Mononuclear cell (primary cell): ENCODE measurements at regions not wholly inside any gene's neighbourhood (a gene's known extent, or its start where the extent isn't known, plus 50 kb on each side); places are given as distances from the start of the nearest gene placed in this dataset.
"Not testable (repeated sequence)": the region's sequence is repeated elsewhere in the genome, so short reads cannot be mapped to it uniquely, and the experiment has no call there.

Source experiments
- H3K27me3 ChIP-seq: 2 replicates; pipeline ENCODE4 v1.6.0; 2011; ENCODE audit warnings: low read length, control low read depth; ENCODE audit not compliant: insufficient read depth
- H3K4me1 ChIP-seq: 2 replicates; pipeline ENCODE4 v1.5.1; 2011; ENCODE audit warnings: mild to moderate bottlenecking, low read length, control low read depth; ENCODE audit not compliant: insufficient read depth
- H3K4me3 ChIP-seq: 2 replicates; pipeline ENCODE4 v1.5.1; 2011; ENCODE audit warnings: mild to moderate bottlenecking, low read length, moderate library complexity
- H3K9me3 ChIP-seq: 2 replicates; pipeline ENCODE4 v1.5.1; 2011; ENCODE audit warnings: low read depth, mild to moderate bottlenecking, control low read depth, low read length

GRCh38 chr9:129455151-129455995 lies 165.5 kb downstream of the C9orf50 start:
- Histone ChIP-seq H3K4me3 (no peak overlapping the region), H3K9me3 (no peaks in the 10 kb centered on the region), H3K4me1 (peaks cover 28% of the 10 kb centered on the region), H3K27me3 (no peaks in the 10 kb centered on the region)

GRCh38 chr9:129454467-129455067 lies 166.3 kb downstream of the C9orf50 start:
- H3K4me3 ChIP-seq: no peak overlapping the region
- no peaks in the 10 kb centered on the region for H3K27me3 ChIP-seq
- H3K9me3 ChIP-seq: no peaks in the 10 kb centered on the region
- H3K4me1 ChIP-seq: peaks cover 23% of the 10 kb centered on the region

GRCh38 chr9:129453734-129454133 lies 167.2 kb downstream of the C9orf50 start:
- Histone ChIP-seq H3K27me3 (no peaks in the 10 kb centered on the region), H3K9me3 (no peaks in the 10 kb centered on the region), H3K4me1 (peaks cover 15% of the 10 kb centered on the region), H3K4me3 (no peak overlapping the region)

- Histone ChIP-seq H3K4me1 (no peaks in the 10 kb centered on the region), H3K27me3 (no peaks in the 10 kb centered on the region), H3K4me3 (no peak overlapping the region)
These were observed 169.2 kb downstream of the C9orf50 start for GRCh38 chr9:129451669-129452068.

GRCh38 chr9:129451089-129451656 lies 169.7 kb downstream of the C9orf50 start:
- no peaks in the 10 kb centered on the region for H3K4me1 ChIP-seq
- H3K9me3 ChIP-seq: no peaks in the 10 kb centered on the region
- no peak overlapping the region for H3K4me3 ChIP-seq
- no peaks in the 10 kb centered on the region for H3K27me3 ChIP-seq

More at GRCh38 chr9:129451669-129452068, 169.2 kb downstream of the C9orf50 start:
- no peaks in the 10 kb centered on the region for H3K9me3 ChIP-seq

GRCh38 chr9:129449066-129449465 lies 171.8 kb downstream of the C9orf50 start:
- H3K9me3 ChIP-seq: no peaks in the 10 kb centered on the region
- H3K4me3 ChIP-seq: no peak overlapping the region
- no peaks in the 10 kb centered on the region for H3K4me1 ChIP-seq
- H3K27me3 ChIP-seq: no peaks in the 10 kb centered on the region

GRCh38 chr9:129446828-129447550 lies 173.9 kb downstream of the C9orf50 start:
- no peak overlapping the region for H3K4me3 ChIP-seq
- H3K27me3 ChIP-seq: no peaks in the 10 kb centered on the region
- no peaks in the 10 kb centered on the region for H3K4me1 ChIP-seq
- H3K9me3 ChIP-seq: no peaks in the 10 kb centered on the region

- no peaks in the 10 kb centered on the region for H3K4me1 ChIP-seq
- H3K9me3 ChIP-seq: no peaks in the 10 kb centered on the region
- no peaks in the 10 kb centered on the region for H3K27me3 ChIP-seq
- H3K4me3 ChIP-seq: no peak overlapping the region
These were observed 175.1 kb downstream of the C9orf50 start for GRCh38 chr9:129445794-129446306.

GRCh38 chr9:129443515-129444164 lies 177.3 kb downstream of the C9orf50 start:
- not testable (repeated sequence) for H3K27me3 ChIP-seq, H3K9me3 ChIP-seq, H3K4me1 ChIP-seq, H3K4me3 ChIP-seq

- H3K27me3 ChIP-seq: peaks cover 16% of the 10 kb centered on the region
- no peaks in the 10 kb centered on the region for H3K9me3 ChIP-seq
- no peak overlapping the region for H3K4me3 ChIP-seq
- H3K4me1 ChIP-seq: peaks cover 12% of the 10 kb centered on the region
These were observed 177.9 kb downstream of the C9orf50 start for GRCh38 chr9:129442803-129443511.

- H3K4me3 ChIP-seq: no peak overlapping the region
- H3K9me3 ChIP-seq: no peaks in the 10 kb centered on the region
- peaks cover 27% of the 10 kb centered on the region for H3K27me3 ChIP-seq
- H3K4me1 ChIP-seq: peaks cover 23% of the 10 kb centered on the region
These were observed 179.0 kb downstream of the C9orf50 start for GRCh38 chr9:129441852-129442251.

GRCh38 chr9:129440435-129441186 lies 180.3 kb downstream of the C9orf50 start:
- H3K27me3 ChIP-seq: peaks cover 33% of the 10 kb centered on the region
- no peak overlapping the region for H3K4me3 ChIP-seq
- H3K4me1 ChIP-seq: peaks cover 26% of the 10 kb centered on the region
- H3K9me3 ChIP-seq: no peaks in the 10 kb centered on the region

- no peaks in the 10 kb centered on the region for H3K9me3 ChIP-seq
- peaks cover 33% of the 10 kb centered on the region for H3K27me3 ChIP-seq
- H3K4me1 ChIP-seq: peaks cover 26% of the 10 kb centered on the region
- no peak overlapping the region for H3K4me3 ChIP-seq
These were observed 181.7 kb downstream of the C9orf50 start for GRCh38 chr9:129439242-129439641.
